GM18873 (cell line): ENCODE measurements at regions not wholly inside any gene's neighbourhood (a gene's known extent, or its start where the extent isn't known, plus 50 kb on each side); places are given as distances from the start of the nearest gene placed in this dataset.

ENCODE experiments used
- ATAC-seq: cut with Tn5 transposase; IDR thresholded peaks from one replicate; pipeline ENCODE4 v1.9.1; 2021; ENCODE audit warnings: mild to moderate bottlenecking, moderate library complexity, moderate number of reproducible peaks; ENCODE audit not compliant: unreplicated experiment, low FRiP score

- no peak for ATAC-seq
Measured at GRCh38 chr2:242020196-242021004, 150.9 kb downstream of the RTP5 start.

- no peak for ATAC-seq
Measured at GRCh38 chr2:242022550-242023290, 153.2 kb downstream of the RTP5 start.

- ATAC-seq = no peak
Measured at GRCh38 chr2:242024751-242025355, 155.3 kb downstream of the RTP5 start.

- ATAC-seq = no peak
Measured at GRCh38 chr2:242027676-242028450, 158.3 kb downstream of the RTP5 start.

- no peak for ATAC-seq
Measured at GRCh38 chr2:242029422-242030225, 160.1 kb downstream of the RTP5 start.

GRCh38 chr2:242030226-242030575 is 160.7 kb downstream of the RTP5 start:
- ATAC-seq = no peak

- no peak for ATAC-seq
Measured at GRCh38 chr2:242030858-242031257, 161.3 kb downstream of the RTP5 start.

- no peak for ATAC-seq
Measured at GRCh38 chr2:242031481-242032019, 162.0 kb downstream of the RTP5 start.

- ATAC-seq = no peak
Measured at GRCh38 chr2:242032780-242033656, 163.5 kb downstream of the RTP5 start.

- ATAC-seq = no peak
Measured at GRCh38 chr2:242034138-242034537, 164.6 kb downstream of the RTP5 start.

- no peak for ATAC-seq
Measured at GRCh38 chr2:242034996-242035814, 165.7 kb downstream of the RTP5 start.

- ATAC-seq = no peak
Measured at GRCh38 chr2:242035858-242036652, 166.5 kb downstream of the RTP5 start.

- no peak for ATAC-seq
Measured at GRCh38 chr2:242036653-242036950, 167.1 kb downstream of the RTP5 start.

- ATAC-seq = no peak
Measured at GRCh38 chr2:242038166-242038927, 168.8 kb downstream of the RTP5 start.

GRCh38 chr2:242038928-242039341 is 169.4 kb downstream of the RTP5 start:
- no peak for ATAC-seq

- ATAC-seq = no peak
Measured at GRCh38 chr2:242040303-242040655, 170.8 kb downstream of the RTP5 start.

- no peak for ATAC-seq
Measured at GRCh38 chr2:242040681-242041080, 171.2 kb downstream of the RTP5 start.
